Vagina (tissue), 2 donors: ENCODE measurements at regions not wholly inside any gene's neighbourhood (a gene's known extent, or its start where the extent isn't known, plus 50 kb on each side); places are given as distances from the start of the nearest gene placed in this dataset.

Experiments used
- DNase-seq, 2 donors: peaks; one replicate each; pipeline ENCODE4 v3.0.0-alpha.2; 2017; ENCODE audit errors: extremely low spot score in 2 of 2
- H3K27ac ChIP-seq: fragments of 200-600 bp; sonication (generic); one replicate; pipeline ENCODE4 v1.5.1; 2019
- H3K27me3 ChIP-seq: fragments of 200-600 bp; sonication (generic); one replicate; pipeline ENCODE4 v1.5.1; 2019
- H3K36me3 ChIP-seq, 2 donors: fragments of 200-600 bp; sonication (generic); one replicate each; pipeline ENCODE4 v1.5.1; 2017 to 2019
- H3K4me1 ChIP-seq: fragments of 200-600 bp; sonication (generic); one replicate; pipeline ENCODE4 v1.5.1; 2019
- H3K4me3 ChIP-seq, 2 donors: fragments of 200-600 bp; sonication (generic); 1 replicate in 1 of 2; 2 replicates in 1 of 2; pipeline ENCODE4 v1.5.1; 2016 to 2019
- H3K9me3 ChIP-seq: fragments of 200-600 bp; sonication (generic); one replicate; pipeline ENCODE4 v1.5.1; 2019
- POLR2A ChIP-seq, 2 donors: fragments of 450-650 bp; IDR thresholded peaks; one replicate each; pipeline ENCODE4 v1.6.1; 2017; ENCODE audit warnings: antibody characterized with exemption in 2 of 2, mild to moderate bottlenecking in 2 of 2, moderate library complexity in 2 of 2
- POLR2AphosphoS5 ChIP-seq, 2 donors: sonication (generic); formaldehyde crosslinking; IDR thresholded peaks; one replicate each; pipeline ENCODE4 v1.9.0; 2017; ENCODE audit warnings: antibody characterized with exemption in 2 of 2, mild to moderate bottlenecking in 2 of 2, low read depth in 1 of 2; ENCODE audit not compliant: insufficient read depth in 1 of 2
- intact Hi-C: fragments of 100-400 bp; cut with DNase I; formaldehyde crosslinking; loops from one replicate; pipeline ENCODE4 v1.15.1; 2023
- TF ChIP-seq, protein P1 (sequence below), 3 experiments: fragments of 450-650 bp in 2 of 3; fragments of 200-600 bp in 1 of 3; sonication (generic) in 1 of 3; IDR thresholded peaks; one replicate each; pipeline ENCODE4 v1.5.1; 2017 to 2019; ENCODE audit warnings: antibody characterized with exemption in 3 of 3, mild to moderate bottlenecking in 2 of 3, moderate library complexity in 2 of 3

DNA sequence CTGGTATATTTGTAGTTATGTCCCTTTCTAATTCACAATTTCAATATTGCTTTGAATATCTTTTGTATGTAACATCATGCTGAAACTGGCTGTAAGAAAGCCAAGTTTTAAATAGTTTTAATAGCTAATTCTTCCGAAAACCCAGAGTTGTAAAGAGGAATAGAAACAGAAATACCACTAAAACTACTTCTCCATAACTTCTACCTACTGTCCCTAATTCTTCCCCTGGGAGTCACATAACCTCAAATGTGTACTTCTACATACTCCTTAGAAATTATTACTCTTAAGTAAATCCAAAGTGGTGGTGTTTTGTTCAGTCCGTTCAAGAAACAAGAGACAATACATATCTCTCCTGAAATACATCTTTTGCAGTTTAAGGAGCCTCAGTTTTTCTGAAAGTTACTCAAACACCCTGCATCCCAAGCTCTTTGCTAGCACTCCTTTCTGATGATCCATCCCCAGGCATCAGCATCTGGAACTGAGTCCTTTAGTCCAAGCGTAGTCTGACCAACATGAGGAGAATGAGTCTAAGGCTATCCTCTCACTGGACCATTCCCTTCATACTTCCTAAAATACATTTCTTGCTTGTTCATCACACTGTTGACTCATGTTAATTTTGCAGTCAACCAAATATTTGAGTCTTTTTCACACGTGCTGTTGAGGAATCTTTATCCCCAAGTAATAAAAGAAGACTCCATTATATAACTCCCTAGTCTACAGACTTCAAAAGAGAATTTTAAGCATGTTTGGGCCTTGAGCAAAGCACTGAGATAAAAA lies 214.3 kb upstream of the NUDT4 start:
- DNase-seq: no peak
- intact Hi-C loops: no loop called here
- no peaks in the 10 kb centered on the region for H3K27me3 ChIP-seq
- peaks cover 2% of the 10 kb centered on the region for H3K4me1 ChIP-seq
- H3K4me3 ChIP-seq: no peak overlapping the region
- TF ChIP-seq, protein P1, sequence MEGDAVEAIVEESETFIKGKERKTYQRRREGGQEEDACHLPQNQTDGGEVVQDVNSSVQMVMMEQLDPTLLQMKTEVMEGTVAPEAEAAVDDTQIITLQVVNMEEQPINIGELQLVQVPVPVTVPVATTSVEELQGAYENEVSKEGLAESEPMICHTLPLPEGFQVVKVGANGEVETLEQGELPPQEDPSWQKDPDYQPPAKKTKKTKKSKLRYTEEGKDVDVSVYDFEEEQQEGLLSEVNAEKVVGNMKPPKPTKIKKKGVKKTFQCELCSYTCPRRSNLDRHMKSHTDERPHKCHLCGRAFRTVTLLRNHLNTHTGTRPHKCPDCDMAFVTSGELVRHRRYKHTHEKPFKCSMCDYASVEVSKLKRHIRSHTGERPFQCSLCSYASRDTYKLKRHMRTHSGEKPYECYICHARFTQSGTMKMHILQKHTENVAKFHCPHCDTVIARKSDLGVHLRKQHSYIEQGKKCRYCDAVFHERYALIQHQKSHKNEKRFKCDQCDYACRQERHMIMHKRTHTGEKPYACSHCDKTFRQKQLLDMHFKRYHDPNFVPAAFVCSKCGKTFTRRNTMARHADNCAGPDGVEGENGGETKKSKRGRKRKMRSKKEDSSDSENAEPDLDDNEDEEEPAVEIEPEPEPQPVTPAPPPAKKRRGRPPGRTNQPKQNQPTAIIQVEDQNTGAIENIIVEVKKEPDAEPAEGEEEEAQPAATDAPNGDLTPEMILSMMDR (IDR thresholded peaks at IDR 0.05): no peak
- no peak for TF ChIP-seq POLR2A (IDR thresholded peaks at IDR 0.05)
- TF ChIP-seq POLR2AphosphoS5 (IDR thresholded peaks at IDR 0.05; ENCODE audit: insufficient read depth in 1 of 2, low read depth in 1 of 2): no peak
- H3K9me3 ChIP-seq: no peaks in the 10 kb centered on the region
- no peak overlapping the region for H3K27ac ChIP-seq
- H3K36me3 ChIP-seq: no peaks in the 10 kb centered on the region

DNA sequence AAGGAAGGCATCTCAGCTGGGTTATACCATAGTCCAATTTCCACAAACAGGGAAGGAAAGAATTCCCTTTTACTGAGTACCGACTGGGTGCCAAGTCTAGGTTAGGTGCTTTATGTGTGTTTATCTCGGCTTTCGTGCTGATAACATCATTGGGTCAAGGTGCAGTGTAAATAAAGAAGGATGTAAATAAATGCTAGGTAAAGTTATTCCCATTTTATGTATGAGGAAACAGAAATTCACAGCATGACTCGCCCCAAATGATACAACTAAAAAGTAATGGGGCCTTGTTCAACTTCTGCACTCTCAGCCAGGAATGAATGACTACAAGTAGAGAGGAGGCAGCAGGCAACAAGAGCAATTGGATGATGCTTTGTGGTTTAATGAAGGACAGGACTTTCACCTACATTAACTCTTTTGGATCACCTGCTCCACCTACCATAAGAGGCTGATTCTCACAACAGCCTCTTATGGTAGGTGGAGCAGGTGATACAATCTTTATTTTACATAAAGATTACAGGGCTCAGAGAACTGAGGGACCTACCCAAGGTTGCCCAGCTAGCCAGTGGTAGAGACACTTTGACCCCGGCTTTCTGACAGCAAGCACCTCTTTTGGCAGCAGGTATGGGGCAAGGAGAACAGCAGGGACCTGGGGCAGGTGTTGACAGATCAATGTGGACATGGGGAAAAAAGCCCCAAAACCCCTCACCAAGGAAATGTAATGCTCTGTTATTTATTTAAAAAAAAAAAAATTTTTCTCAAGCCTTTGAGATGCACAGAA lies 213.4 kb upstream of the NUDT4 start:
- H3K4me1 ChIP-seq: peaks cover 6% of the 10 kb centered on the region
- intact Hi-C loops: no loop called here
- DNase-seq: no peak
- H3K27me3 ChIP-seq: no peaks in the 10 kb centered on the region
- no peaks in the 10 kb centered on the region for H3K36me3 ChIP-seq
- no peak overlapping the region for H3K27ac ChIP-seq
- no peaks in the 10 kb centered on the region for H3K9me3 ChIP-seq
- H3K4me3 ChIP-seq: no peak overlapping the region
- TF ChIP-seq, protein P1 (IDR thresholded peaks at IDR 0.05): no peak
- no peak for TF ChIP-seq POLR2AphosphoS5 (IDR thresholded peaks at IDR 0.05; ENCODE audit: insufficient read depth in 1 of 2, low read depth in 1 of 2)
- TF ChIP-seq POLR2A (IDR thresholded peaks at IDR 0.05): no peak

DNA sequence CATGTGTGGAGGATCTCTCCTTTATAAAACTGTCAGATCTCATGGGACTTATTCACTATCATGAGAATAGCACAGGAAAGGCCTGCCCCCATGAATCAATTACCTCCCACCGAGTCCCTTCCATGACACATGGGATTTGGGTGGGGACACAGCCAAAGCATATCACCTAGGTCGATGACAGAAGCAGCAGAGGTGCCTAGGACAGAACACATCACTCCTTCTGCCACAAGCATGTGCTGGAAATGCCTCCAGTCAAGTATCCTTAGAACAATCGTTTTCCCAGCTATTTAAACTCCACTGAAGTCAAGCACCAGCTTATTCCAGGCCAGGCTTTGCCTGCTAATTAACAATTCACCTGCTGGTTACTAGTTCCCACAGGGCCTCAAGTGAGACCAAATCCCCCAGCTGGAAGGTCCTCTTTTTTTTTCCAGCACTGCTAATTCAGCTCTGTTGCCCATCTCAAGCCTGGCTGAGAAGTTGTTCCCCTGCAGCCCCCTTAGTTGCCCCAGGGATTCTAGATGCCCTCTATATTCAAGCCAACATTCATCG lies 212.3 kb upstream of the NUDT4 start:
- TF ChIP-seq POLR2AphosphoS5 (IDR thresholded peaks at IDR 0.05; ENCODE audit: insufficient read depth in 1 of 2, low read depth in 1 of 2) (no peak), POLR2A (IDR thresholded peaks at IDR 0.05) (no peak)
- TF ChIP-seq, protein P1 (IDR thresholded peaks at IDR 0.05): no peak
- Histone ChIP-seq H3K9me3 (no peaks in the 10 kb centered on the region), H3K4me1 (peaks cover 6% of the 10 kb centered on the region), H3K4me3 (no peak overlapping the region), H3K36me3 (no peaks in the 10 kb centered on the region), H3K27me3 (no peaks in the 10 kb centered on the region), H3K27ac (no peak overlapping the region)
- DNase-seq: no peak
- intact Hi-C loops: no loop called here

DNA sequence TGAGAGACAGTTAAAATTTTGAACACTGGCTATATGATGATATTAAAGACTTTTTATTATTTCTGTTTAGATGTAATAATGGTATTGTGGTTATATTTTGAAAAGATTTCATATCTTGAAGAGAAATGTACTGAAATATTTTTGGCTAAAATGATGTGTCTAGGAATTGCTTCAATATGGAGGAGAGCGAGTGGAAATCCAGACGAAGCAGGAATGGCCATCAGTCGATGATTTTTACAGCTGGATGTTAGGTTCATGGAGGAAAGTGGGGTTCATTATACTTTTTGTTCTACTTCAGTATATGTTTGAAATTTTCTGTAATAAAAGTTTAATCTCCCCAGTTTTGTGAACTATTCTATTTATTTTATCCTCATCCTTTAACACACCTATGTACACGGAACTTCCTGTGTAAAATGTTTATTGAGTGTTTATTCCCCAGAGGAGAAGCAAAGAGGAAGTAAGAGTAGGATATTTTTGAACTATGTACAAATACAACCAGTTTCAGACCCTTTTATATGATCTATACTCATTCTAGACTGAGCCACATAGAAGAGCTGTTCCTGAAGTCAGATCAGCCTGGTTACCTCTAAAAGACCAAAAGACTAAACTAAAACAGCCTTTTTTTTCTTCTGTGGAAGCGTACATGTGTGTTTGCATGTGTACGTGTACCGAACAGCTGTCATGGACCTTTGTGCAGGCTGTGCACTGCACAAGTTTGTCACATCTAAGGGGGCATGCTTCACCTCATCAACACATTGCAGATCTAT lies 211.0 kb upstream of the NUDT4 start:
- Histone ChIP-seq H3K27me3 (no peaks in the 10 kb centered on the region), H3K36me3 (no peaks in the 10 kb centered on the region), H3K4me3 (no peak overlapping the region), H3K9me3 (no peaks in the 10 kb centered on the region), H3K4me1 (peaks cover 6% of the 10 kb centered on the region), H3K27ac (no peak overlapping the region)
- no peak for TF ChIP-seq POLR2AphosphoS5 (IDR thresholded peaks at IDR 0.05; ENCODE audit: insufficient read depth in 1 of 2, low read depth in 1 of 2)
- intact Hi-C loops: no loop called here
- no peak for DNase-seq

DNA sequence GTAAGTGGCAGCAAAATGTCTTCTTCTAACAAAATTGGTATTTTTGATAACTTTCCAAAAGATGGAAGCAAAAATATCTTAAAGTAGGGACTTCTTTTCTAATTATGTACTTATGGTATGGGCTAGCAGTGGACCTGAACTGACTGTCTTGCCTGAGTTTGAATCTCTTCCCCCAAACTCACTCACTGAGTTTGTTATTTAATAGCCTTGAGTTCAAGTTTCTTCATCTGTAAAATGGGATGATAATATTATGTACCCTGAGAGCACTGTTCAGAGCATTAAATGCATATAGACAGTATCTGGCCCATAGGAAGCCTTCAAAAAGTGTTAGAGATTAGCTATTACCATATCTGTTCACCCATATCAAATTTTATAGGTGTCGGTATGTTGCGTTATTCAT lies 210.4 kb upstream of the NUDT4 start:
- H3K4me3 ChIP-seq: peak overlapping the region in 1 of 2 donors; percentile 41
- no peaks in the 10 kb centered on the region for H3K9me3 ChIP-seq
- H3K27ac ChIP-seq: peak overlapping the region; percentile 28
- H3K4me1 ChIP-seq: peaks cover 6% of the 10 kb centered on the region
- TF ChIP-seq POLR2AphosphoS5 (IDR thresholded peaks at IDR 0.05; ENCODE audit: insufficient read depth in 1 of 2, low read depth in 1 of 2) (no peak), POLR2A (IDR thresholded peaks at IDR 0.05) (no peak)
- TF ChIP-seq, protein P1 (IDR thresholded peaks at IDR 0.05): no peak
- no peaks in the 10 kb centered on the region for H3K27me3 ChIP-seq
- intact Hi-C loops: no loop called here
- DNase-seq: no peak
- H3K36me3 ChIP-seq: no peaks in the 10 kb centered on the region
